ENCODE measurements at regions not wholly inside any gene's neighbourhood (a gene's known extent, or its start where the extent isn't known, plus 50 kb on each side); places are given as distances from the start of the nearest gene placed in this dataset.

DNA sequence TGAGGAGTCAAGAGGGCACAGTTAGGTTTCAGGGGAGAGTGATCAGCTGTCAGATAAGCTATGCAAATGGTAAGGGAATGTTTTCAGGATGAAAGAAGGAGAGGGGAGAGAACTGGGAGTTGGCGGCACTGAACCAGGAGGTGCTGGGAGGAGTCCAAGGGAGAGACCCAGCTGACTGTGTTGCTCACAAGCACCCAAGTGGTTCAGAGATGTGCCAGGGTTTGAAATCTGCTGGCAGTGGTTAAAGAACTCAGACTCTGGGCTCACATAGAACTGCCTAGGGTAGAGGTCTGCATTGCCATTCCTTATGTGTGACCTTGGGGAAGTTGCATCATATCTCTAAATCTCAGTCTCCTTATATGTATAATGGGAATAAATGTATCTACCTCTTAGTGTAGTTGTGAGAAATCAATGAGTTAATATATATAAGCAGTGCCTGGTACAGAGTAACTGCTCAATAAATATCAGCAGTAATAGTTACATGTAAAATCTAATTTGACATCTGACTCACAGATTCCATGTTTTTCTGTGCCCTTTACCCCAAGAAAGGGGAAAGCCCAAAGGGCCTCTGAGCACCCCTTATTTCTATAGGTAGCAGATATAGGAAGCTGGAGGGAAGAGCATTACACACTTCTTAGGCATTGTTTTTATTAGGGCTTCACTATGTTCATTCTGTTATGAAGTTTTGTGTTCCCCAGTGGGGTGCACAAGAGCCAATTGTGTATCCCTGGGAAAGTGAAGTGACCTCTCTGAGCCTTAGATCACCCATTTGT is 66.9 kb upstream of the SESN3 start:
- Histone ChIP-seq H3K27me3 (replicated peaks; ENCODE audit: control insufficient read depth, insufficient read depth, low read length) (peaks cover under 1% of the 10 kb centered on the region), H3K4me3 (replicated peaks; ENCODE audit: low read depth, low read length) (no peak overlapping the region), H3K36me3 (ENCODE audit: control insufficient read depth, insufficient read depth, low read length) (no peaks in the 10 kb centered on the region)
- TF ChIP-seq, protein P1, sequence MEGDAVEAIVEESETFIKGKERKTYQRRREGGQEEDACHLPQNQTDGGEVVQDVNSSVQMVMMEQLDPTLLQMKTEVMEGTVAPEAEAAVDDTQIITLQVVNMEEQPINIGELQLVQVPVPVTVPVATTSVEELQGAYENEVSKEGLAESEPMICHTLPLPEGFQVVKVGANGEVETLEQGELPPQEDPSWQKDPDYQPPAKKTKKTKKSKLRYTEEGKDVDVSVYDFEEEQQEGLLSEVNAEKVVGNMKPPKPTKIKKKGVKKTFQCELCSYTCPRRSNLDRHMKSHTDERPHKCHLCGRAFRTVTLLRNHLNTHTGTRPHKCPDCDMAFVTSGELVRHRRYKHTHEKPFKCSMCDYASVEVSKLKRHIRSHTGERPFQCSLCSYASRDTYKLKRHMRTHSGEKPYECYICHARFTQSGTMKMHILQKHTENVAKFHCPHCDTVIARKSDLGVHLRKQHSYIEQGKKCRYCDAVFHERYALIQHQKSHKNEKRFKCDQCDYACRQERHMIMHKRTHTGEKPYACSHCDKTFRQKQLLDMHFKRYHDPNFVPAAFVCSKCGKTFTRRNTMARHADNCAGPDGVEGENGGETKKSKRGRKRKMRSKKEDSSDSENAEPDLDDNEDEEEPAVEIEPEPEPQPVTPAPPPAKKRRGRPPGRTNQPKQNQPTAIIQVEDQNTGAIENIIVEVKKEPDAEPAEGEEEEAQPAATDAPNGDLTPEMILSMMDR (IDR thresholded peaks at IDR 0.05; ENCODE audit: insufficient read depth, low read length, poor library complexity, severe bottlenecking) = no peak
- DNase-seq (ENCODE audit: extremely low read depth, insufficient read length) = no peak

DNA sequence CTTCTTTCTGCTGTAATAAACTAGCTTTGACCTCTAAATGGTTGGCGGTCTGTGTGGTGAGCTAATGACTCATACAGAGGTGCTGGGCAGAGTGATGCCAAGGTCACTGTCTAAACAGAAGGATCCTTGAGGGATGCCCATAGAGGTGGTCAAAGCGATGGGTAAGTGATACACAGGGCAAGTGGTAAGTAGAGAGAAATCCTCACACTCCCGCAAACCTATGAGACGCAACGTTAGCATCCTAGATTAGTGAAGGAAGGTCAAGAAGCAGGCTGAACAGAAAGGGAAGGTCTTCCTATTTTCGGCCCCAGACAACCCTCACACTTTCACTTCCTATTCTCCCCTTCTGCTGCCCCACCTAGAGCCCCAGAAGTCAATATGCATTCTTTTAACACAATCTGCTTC is 65.6 kb upstream of the SESN3 start:
- Histone ChIP-seq H3K27me3 (replicated peaks; ENCODE audit: control insufficient read depth, insufficient read depth, low read length) (peaks cover 1% of the 10 kb centered on the region), H3K4me3 (replicated peaks; ENCODE audit: low read depth, low read length) (no peak overlapping the region), H3K36me3 (ENCODE audit: control insufficient read depth, insufficient read depth, low read length) (no peaks in the 10 kb centered on the region)
- TF ChIP-seq, protein P1 (IDR thresholded peaks at IDR 0.05; ENCODE audit: insufficient read depth, low read length, poor library complexity, severe bottlenecking) = no peak
- DNase-seq (ENCODE audit: extremely low read depth, insufficient read length) = peak; percentile 71

DNA sequence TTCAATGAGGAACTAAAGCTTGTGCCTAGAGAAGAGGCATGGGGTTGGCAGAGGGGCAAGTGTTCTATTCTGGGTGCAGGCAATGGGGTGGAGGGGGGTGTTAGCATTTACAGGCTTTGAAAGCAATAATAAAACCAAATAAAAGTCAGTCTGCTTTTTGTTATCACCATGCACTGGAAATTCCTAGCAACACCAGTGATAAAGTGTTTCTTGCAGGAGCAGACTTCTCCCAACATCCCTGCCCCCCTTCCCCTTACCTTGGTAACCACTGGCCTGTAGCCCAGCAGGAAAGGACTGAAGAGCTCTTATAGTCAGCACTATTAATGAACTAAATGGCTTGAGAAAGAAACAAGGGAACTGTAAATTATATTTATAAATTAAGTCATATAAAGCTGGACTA is 65.2 kb upstream of the SESN3 start:
- no peak for DNase-seq (ENCODE audit: extremely low read depth, insufficient read length)
- TF ChIP-seq, protein P1 (IDR thresholded peaks at IDR 0.05; ENCODE audit: insufficient read depth, low read length, poor library complexity, severe bottlenecking) = no peak
- H3K36me3 ChIP-seq (ENCODE audit: control insufficient read depth, insufficient read depth, low read length) = no peaks in the 10 kb centered on the region
- H3K4me3 ChIP-seq (replicated peaks; ENCODE audit: low read depth, low read length) = no peak overlapping the region
- peaks cover 1% of the 10 kb centered on the region for H3K27me3 ChIP-seq (replicated peaks; ENCODE audit: control insufficient read depth, insufficient read depth, low read length)

GRCh38 chr11:95295382-95296149 is 64.6 kb upstream of the SESN3 start:
- H3K36me3 ChIP-seq (ENCODE audit: control insufficient read depth, insufficient read depth, low read length) = no peaks in the 10 kb centered on the region
- H3K27me3 ChIP-seq (replicated peaks; ENCODE audit: control insufficient read depth, insufficient read depth, low read length) = peaks cover 1% of the 10 kb centered on the region
- TF ChIP-seq, protein P1 (IDR thresholded peaks at IDR 0.05; ENCODE audit: insufficient read depth, low read length, poor library complexity, severe bottlenecking) = no peak
- H3K4me3 ChIP-seq (replicated peaks; ENCODE audit: low read depth, low read length) = no peak overlapping the region
- DNase-seq (ENCODE audit: extremely low read depth, insufficient read length) = no peak

GRCh38 chr11:95294701-95295100 is 63.7 kb upstream of the SESN3 start:
- TF ChIP-seq, protein P1 (IDR thresholded peaks at IDR 0.05; ENCODE audit: insufficient read depth, low read length, poor library complexity, severe bottlenecking) = no peak
- no peak for DNase-seq (ENCODE audit: extremely low read depth, insufficient read length)
- Histone ChIP-seq H3K4me3 (replicated peaks; ENCODE audit: low read depth, low read length) (no peak overlapping the region), H3K36me3 (ENCODE audit: control insufficient read depth, insufficient read depth, low read length) (no peaks in the 10 kb centered on the region), H3K27me3 (replicated peaks; ENCODE audit: control insufficient read depth, insufficient read depth, low read length) (peaks cover 1% of the 10 kb centered on the region)

All from GM06990 (cell line).